Stomach (tissue), 8 donors: ENCODE measurements at regions not wholly inside any gene's neighbourhood (a gene's known extent, or its start where the extent isn't known, plus 50 kb on each side); places are given as distances from the start of the nearest gene placed in this dataset.

ENCODE experiments used
- DNase-seq, 2 donors: peaks; one replicate each; pipeline versions ENCODE4 v3.0.0 to v3.0.0-alpha.2; 2013 to 2019
- H3K27ac ChIP-seq, 5 donors: fragments of 200-600 bp in 4 of 5; sonication (generic) in 4 of 5; one replicate each; pipeline ENCODE4 v1.5.1; 2013 to 2019; ENCODE audit warnings: mild to moderate bottlenecking in 1 of 5, moderate library complexity in 1 of 5
- H3K27me3 ChIP-seq, 3 donors: fragments of 200-600 bp; sonication (generic); one replicate each; pipeline ENCODE4 v1.5.1; 2017 to 2019; ENCODE audit warnings: mixed run types in 1 of 3
- H3K36me3 ChIP-seq, 4 donors: fragments of 200-600 bp; sonication (generic); 1 replicate in 3 of 4; 2 replicates in 1 of 4; pipeline ENCODE4 v1.5.1; 2016 to 2019
- H3K4me1 ChIP-seq, 4 donors: fragments of 200-600 bp; sonication (generic); one replicate each; pipeline ENCODE4 v1.5.1; 2016 to 2019
- H3K4me3 ChIP-seq, 4 donors: fragments of 200-600 bp; sonication (generic) in 3 of 4; one replicate each; pipeline ENCODE4 v1.5.1; 2016 to 2019; ENCODE audit warnings: mild to moderate bottlenecking in 1 of 4
- H3K9me3 ChIP-seq, 4 donors: fragments of 200-600 bp; sonication (generic); one replicate each; pipeline ENCODE4 v1.5.1; 2016 to 2019
- CTCF ChIP-seq, 7 experiments: fragments of 450-650 bp in 4 of 7; fragments of 200-600 bp in 3 of 7; sonication (generic) in 3 of 7; IDR thresholded peaks; one replicate each; pipeline ENCODE4 v1.5.1; 2016 to 2019; ENCODE audit warnings: antibody characterized with exemption in 7 of 7, control low read depth in 2 of 7, mild to moderate bottlenecking in 1 of 7
- EP300 ChIP-seq: sonication (generic); formaldehyde crosslinking; IDR thresholded peaks from one replicate; pipeline ENCODE4 v1.6.1; 2017; ENCODE audit warnings: antibody characterized with exemption
- POLR2A ChIP-seq, 4 donors: fragments of 450-650 bp; IDR thresholded peaks; one replicate each; pipeline ENCODE4 v1.6.1; 2016; ENCODE audit warnings: antibody characterized with exemption in 4 of 4, control low read depth in 2 of 4, mild to moderate bottlenecking in 1 of 4, moderate library complexity in 1 of 4
- POLR2AphosphoS5 ChIP-seq, 3 donors: sonication (generic); formaldehyde crosslinking; IDR thresholded peaks; one replicate each; pipeline ENCODE4 v1.6.1; 2016; ENCODE audit warnings: antibody characterized with exemption in 3 of 3
- WGBS, 5 donors: extraction: QIAGEN DNeasy Blood & Tissue Kit in 3 of 5; methylation state at CpG; one replicate each; pipeline versions ENCODE4 v1.1.5 to v1.1.7; 2013 to 2018; 5-methylcytosine and 5-hydroxymethylcytosine counted together
- intact Hi-C: fragments of 100-400 bp; cut with DNase I; formaldehyde crosslinking; loops from one replicate; pipeline ENCODE4 v1.15.1; 2023; ENCODE audit warnings: low total_unique reads
- donor health status: healthy with polysubstance abuse.
- donor health status: Bipolar disorder and iron deficiency.
- donor health status: healthy.

GRCh38 chr7:18370633-18371032 lies 124.9 kb upstream of the HDAC9 start:
- Histone ChIP-seq H3K27ac (no peak overlapping the region), H3K9me3 (no peaks in the 10 kb centered on the region), H3K27me3 (no peaks in the 10 kb centered on the region), H3K4me1 (no peaks in the 10 kb centered on the region), H3K36me3 (no peaks in the 10 kb centered on the region), H3K4me3 (no peak overlapping the region)
- intact Hi-C loops = no loop called here
- TF ChIP-seq POLR2A (IDR thresholded peaks at IDR 0.05) = no peak
- no peak for TF ChIP-seq CTCF (IDR thresholded peaks at IDR 0.05)
- TF ChIP-seq POLR2AphosphoS5 (IDR thresholded peaks at IDR 0.05) = no peak
- no peak for TF ChIP-seq EP300
- 86 to 92% (median 89%) methylated on average over 5 of the region's 5 CpGs for WGBS, 5 donors
- no peak for DNase-seq

GRCh38 chr7:18378989-18379605 lies 116.5 kb upstream of the HDAC9 start:
- WGBS, 5 donors = 51 to 70% (median 66%) methylated on average over 2 of the region's 2 CpGs
- no peaks in the 10 kb centered on the region for H3K4me1 ChIP-seq
- intact Hi-C loops = no loop called here
- no peak for DNase-seq
- TF ChIP-seq POLR2AphosphoS5 (IDR thresholded peaks at IDR 0.05) = no peak
- no peak for TF ChIP-seq EP300
- no peak for TF ChIP-seq POLR2A (IDR thresholded peaks at IDR 0.05)
- TF ChIP-seq CTCF (IDR thresholded peaks at IDR 0.05) = no peak
- H3K36me3 ChIP-seq = no peaks in the 10 kb centered on the region
- H3K27me3 ChIP-seq = no peaks in the 10 kb centered on the region
- H3K9me3 ChIP-seq = no peaks in the 10 kb centered on the region
- H3K4me3 ChIP-seq = no peak overlapping the region
- no peak overlapping the region for H3K27ac ChIP-seq

GRCh38 chr7:18384491-18385143 lies 110.9 kb upstream of the HDAC9 start:
- WGBS, 5 donors = 75 to 94% (median 88%) methylated on average over 1 of the region's 1 CpG

GRCh38 chr7:18386607-18387006 lies 108.9 kb upstream of the HDAC9 start:
- intact Hi-C loops = no loop called here
- no peak for DNase-seq
- 88 to 98% (median 94%) methylated on average over 4 of the region's 4 CpGs for WGBS, 5 donors
- no peaks in the 10 kb centered on the region for H3K9me3 ChIP-seq
- no peaks in the 10 kb centered on the region for H3K36me3 ChIP-seq
- TF ChIP-seq CTCF (IDR thresholded peaks at IDR 0.05) (no peak), EP300 (no peak), POLR2A (IDR thresholded peaks at IDR 0.05) (no peak), POLR2AphosphoS5 (IDR thresholded peaks at IDR 0.05) (no peak)
- no peaks in the 10 kb centered on the region for H3K27me3 ChIP-seq
- no peak overlapping the region for H3K4me3 ChIP-seq
- peaks cover 3 to 21% (median 9%) of the 10 kb centered on the region in 4 donors for H3K4me1 ChIP-seq
- no peak overlapping the region for H3K27ac ChIP-seq

More at GRCh38 chr7:18384491-18385143, 110.9 kb upstream of the HDAC9 start:
- Histone ChIP-seq H3K4me1 (peaks cover 0 to 7% (median under 1%) of the 10 kb centered on the region in 4 donors), H3K36me3 (no peaks in the 10 kb centered on the region), H3K27me3 (no peaks in the 10 kb centered on the region), H3K4me3 (no peak overlapping the region), H3K27ac (no peak overlapping the region), H3K9me3 (no peaks in the 10 kb centered on the region)
- intact Hi-C loops = no loop called here
- TF ChIP-seq EP300 = no peak
- no peak for TF ChIP-seq CTCF (IDR thresholded peaks at IDR 0.05)
- TF ChIP-seq POLR2A (IDR thresholded peaks at IDR 0.05) = no peak
- TF ChIP-seq POLR2AphosphoS5 (IDR thresholded peaks at IDR 0.05) = no peak
- no peak for DNase-seq
